CD4-positive, alpha-beta T cell (primary cell): ENCODE measurements at regions not wholly inside any gene's neighbourhood (a gene's known extent, or its start where the extent isn't known, plus 50 kb on each side); places are given as distances from the start of the nearest gene placed in this dataset.

Experiments
- ATAC-seq: fragments of 200-7000 bp; cut with Tn5 transposase; one replicate; pipeline ENCODE4 v1.10.0; 2022; ENCODE audit warnings: mild to moderate bottlenecking; ENCODE audit not compliant: poor library complexity
- CTCF ChIA-PET: fragments of 350-600 bp; sonication (Branson Sonifier 250); formaldehyde crosslinking; loops from one replicate; lab custom pipeline; 2021; ENCODE audit warnings: antibody characterized with exemption, inconsistent platforms; lab: Charles Lee
- POLR2A ChIA-PET: fragments of 350-600 bp; sonication (Branson Sonifier 250); formaldehyde crosslinking; loops from one replicate; lab custom pipeline; 2021; ENCODE audit warnings: antibody characterized with exemption, inconsistent platforms; lab: Charles Lee
- DNase-seq, 14 experiments: peaks; one replicate each; pipeline ENCODE4 v3.0.0-alpha.2; 2013 to 2020; ENCODE audit warnings: mixed read lengths in 2 of 14
- H3K27ac ChIP-seq, 2 donors: one replicate each; pipeline versions ENCODE4 v1.5.1 to v1.7.0; 2013; ENCODE audit warnings: low read length in 2 of 2, low read depth in 1 of 2, mild to moderate bottlenecking in 1 of 2
- H3K27me3 ChIP-seq, 2 experiments: 1 replicate in 1 of 2; 2 replicates in 1 of 2; pipeline versions ENCODE4 v1.6.1 to v1.7.0; 2013; ENCODE audit warnings: low read length in 2 of 2, control low read depth in 1 of 2, mild to moderate bottlenecking in 1 of 2, moderate library complexity in 1 of 2; ENCODE audit not compliant: insufficient read depth in 2 of 2, control insufficient read depth in 1 of 2
- H3K36me3 ChIP-seq: one replicate; pipeline ENCODE4 v1.6.1; 2013; ENCODE audit warnings: low read length, control low read depth; ENCODE audit not compliant: insufficient read depth
- H3K4me1 ChIP-seq: one replicate; pipeline ENCODE4 v1.6.1; 2013; ENCODE audit warnings: low read length, control low read depth; ENCODE audit not compliant: insufficient read depth
- H3K4me3 ChIP-seq: one replicate; pipeline ENCODE4 v1.5.1; 2013; ENCODE audit warnings: mild to moderate bottlenecking, low read length, moderate library complexity
- H3K9me3 ChIP-seq, 2 experiments: 1 replicate in 1 of 2; 2 replicates in 1 of 2; pipeline versions ENCODE4 v1.6.1 to v1.7.0; 2013; ENCODE audit warnings: low read length in 2 of 2, mild to moderate bottlenecking in 2 of 2, control low read depth in 1 of 2, moderate library complexity in 1 of 2; ENCODE audit not compliant: control insufficient read depth in 1 of 2, insufficient read depth in 1 of 2
- H3K27ac Mint-ChIP-seq: one replicate; pipeline ENCODE4 v1.8.0; 2020; ENCODE audit warnings: mixed read lengths
- H3K27me3 Mint-ChIP-seq: one replicate; pipeline ENCODE4 v1.8.0; 2021; ENCODE audit warnings: mixed read lengths
- H3K36me3 Mint-ChIP-seq: one replicate; pipeline ENCODE4 v1.8.0; 2021; ENCODE audit warnings: low read depth, mixed read lengths
- H3K4me1 Mint-ChIP-seq: one replicate; pipeline ENCODE4 v1.8.0; 2021; ENCODE audit warnings: low read depth, mixed read lengths
- H3K4me3 Mint-ChIP-seq: one replicate; pipeline ENCODE4 v1.8.0; 2020; ENCODE audit warnings: mild to moderate bottlenecking, mixed read lengths
- H3K9me3 Mint-ChIP-seq: one replicate; pipeline ENCODE4 v1.8.0; 2020; ENCODE audit warnings: mixed read lengths
- CTCF ChIP-seq: fragments of 200-600 bp; IDR thresholded peaks from one replicate; pipeline ENCODE4 v1.8.0; 2022; ENCODE audit warnings: antibody characterized with exemption, mild to moderate bottlenecking
- intact Hi-C, 2 experiments: fragments of 100-400 bp; cut with DNase I in 1 of 2; cut with micrococcal nuclease in 1 of 2; formaldehyde crosslinking; loops; one replicate each; pipeline versions ENCODE4 v1.15.1 to v1.9.0; 2023 to 2025; cut with DNase I, micrococcal nuclease

- Histone ChIP-seq H3K4me1 (no peaks in the 10 kb centered on the region), H3K36me3 (no peaks in the 10 kb centered on the region), H3K9me3 (peaks cover 0 to 11% of the 10 kb centered on the region in 2 experiments), H3K4me3 (no peak overlapping the region), H3K27me3 (no peaks in the 10 kb centered on the region), H3K27ac (no peak overlapping the region)
- peaks cover 10% of the 10 kb centered on the region for H3K27me3 Mint-ChIP-seq
- ChIA-PET POLR2A (no interaction called here), CTCF (no interaction called here)
- no peak overlapping the region for H3K4me3 Mint-ChIP-seq
- H3K4me1 Mint-ChIP-seq: no peaks in the 10 kb centered on the region
- H3K9me3 Mint-ChIP-seq: no peaks in the 10 kb centered on the region
- DNase-seq (no peak), ATAC-seq (no peak)
- no peaks in the 10 kb centered on the region for H3K36me3 Mint-ChIP-seq
- TF ChIP-seq CTCF: no peak
- no peak overlapping the region for H3K27ac Mint-ChIP-seq
- intact Hi-C loops: no loop called here
These were observed 78.4 kb upstream of the SALL3 start for GRCh38 chr18:78900938-78901909.

- Histone ChIP-seq H3K36me3 (no peaks in the 10 kb centered on the region), H3K27me3 (no peaks in the 10 kb centered on the region), H3K4me3 (no peak overlapping the region), H3K27ac (no peak overlapping the region), H3K9me3 (peaks cover 0 to 11% of the 10 kb centered on the region in 2 experiments), H3K4me1 (no peaks in the 10 kb centered on the region)
- no peak for TF ChIP-seq CTCF
- no peaks in the 10 kb centered on the region for H3K4me1 Mint-ChIP-seq
- ATAC-seq: no peak
- ChIA-PET CTCF (no interaction called here), POLR2A (no interaction called here)
- intact Hi-C loops: no loop called here
- peaks cover 10% of the 10 kb centered on the region for H3K27me3 Mint-ChIP-seq
- H3K9me3 Mint-ChIP-seq: no peaks in the 10 kb centered on the region
- no peak overlapping the region for H3K27ac Mint-ChIP-seq
- no peak for DNase-seq
- no peak overlapping the region for H3K4me3 Mint-ChIP-seq
- no peaks in the 10 kb centered on the region for H3K36me3 Mint-ChIP-seq
These were observed 77.5 kb upstream of the SALL3 start for GRCh38 chr18:78901923-78902794.

- H3K27me3 ChIP-seq: no peaks in the 10 kb centered on the region
- H3K27ac Mint-ChIP-seq: no peak overlapping the region
- H3K36me3 Mint-ChIP-seq: no peaks in the 10 kb centered on the region
These were observed 76.7 kb upstream of the SALL3 start for GRCh38 chr18:78902795-78903435.

More at GRCh38 chr18:78902795-78903435, 76.7 kb upstream of the SALL3 start:
- intact Hi-C loops: no loop called here
- no peak overlapping the region for H3K4me3 Mint-ChIP-seq
- Histone ChIP-seq H3K4me1 (no peaks in the 10 kb centered on the region), H3K36me3 (no peaks in the 10 kb centered on the region), H3K9me3 (peaks cover 0 to 11% of the 10 kb centered on the region in 2 experiments), H3K27ac (no peak overlapping the region), H3K4me3 (no peak overlapping the region)
- H3K9me3 Mint-ChIP-seq: no peaks in the 10 kb centered on the region
- DNase-seq (no peak), ATAC-seq (no peak)
- no peak for TF ChIP-seq CTCF
- ChIA-PET POLR2A (no interaction called here), CTCF (no interaction called here)
- H3K4me1 Mint-ChIP-seq: no peaks in the 10 kb centered on the region
- H3K27me3 Mint-ChIP-seq: peaks cover 10% of the 10 kb centered on the region
